ENCODE measurements at regions not wholly inside any gene's neighbourhood (a gene's known extent, or its start where the extent isn't known, plus 50 kb on each side); places are given as distances from the start of the nearest gene placed in this dataset.

- DNase-seq (ENCODE audit: low read depth) = no peak
These were observed 133.4 kb downstream of the ATG4C start for GRCh38 chr1:62917314-62917713.

DNA sequence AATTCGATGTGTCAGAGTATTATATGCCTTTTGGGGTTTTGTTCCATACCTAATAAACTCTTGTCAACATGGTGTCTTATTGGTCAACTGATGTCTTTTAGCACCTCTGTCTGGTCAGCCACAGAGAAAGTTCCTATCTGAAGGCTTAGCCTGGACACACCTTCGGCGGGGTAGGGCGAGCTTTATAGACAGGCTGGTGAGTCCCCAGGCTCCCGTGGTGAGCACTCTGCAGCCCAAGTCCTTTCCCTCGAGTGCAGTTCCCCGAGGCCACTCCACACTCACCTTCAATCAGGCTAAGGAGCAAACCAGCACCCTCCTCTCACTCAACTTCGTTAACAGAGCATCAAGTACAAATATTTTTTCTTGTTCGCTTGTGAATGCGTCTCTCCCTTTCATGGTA, 133.9 kb downstream of the ATG4C start:
- DNase-seq (ENCODE audit: low read depth) = no peak

- DNase-seq (ENCODE audit: low read depth) = no peak
These were observed 134.8 kb downstream of the ATG4C start for GRCh38 chr1:62918700-62919099.

DNA sequence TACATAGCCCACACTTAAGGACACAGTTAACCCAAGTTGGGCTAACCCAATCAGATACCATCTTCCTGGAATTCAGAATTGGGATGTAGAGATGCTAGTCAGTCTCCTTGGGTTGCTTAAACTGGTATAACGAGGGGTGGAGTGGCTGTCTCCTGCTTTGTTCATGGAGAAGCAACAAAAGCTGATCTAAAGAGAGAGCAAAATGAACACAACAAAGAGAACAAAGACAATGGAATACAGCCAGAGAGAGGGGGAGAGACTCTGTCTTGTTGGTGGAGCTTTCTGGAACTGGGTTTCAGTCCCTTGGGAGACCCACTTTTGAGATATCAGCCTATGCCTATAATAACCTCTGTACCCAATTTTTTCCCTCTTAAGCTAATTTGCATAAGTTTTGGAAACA, 138.1 kb downstream of the ATG4C start:
- no peak for DNase-seq (ENCODE audit: low read depth)

- DNase-seq (ENCODE audit: low read depth) = no peak
These were observed 141.3 kb downstream of the ATG4C start for GRCh38 chr1:62924983-62925790.

DNA sequence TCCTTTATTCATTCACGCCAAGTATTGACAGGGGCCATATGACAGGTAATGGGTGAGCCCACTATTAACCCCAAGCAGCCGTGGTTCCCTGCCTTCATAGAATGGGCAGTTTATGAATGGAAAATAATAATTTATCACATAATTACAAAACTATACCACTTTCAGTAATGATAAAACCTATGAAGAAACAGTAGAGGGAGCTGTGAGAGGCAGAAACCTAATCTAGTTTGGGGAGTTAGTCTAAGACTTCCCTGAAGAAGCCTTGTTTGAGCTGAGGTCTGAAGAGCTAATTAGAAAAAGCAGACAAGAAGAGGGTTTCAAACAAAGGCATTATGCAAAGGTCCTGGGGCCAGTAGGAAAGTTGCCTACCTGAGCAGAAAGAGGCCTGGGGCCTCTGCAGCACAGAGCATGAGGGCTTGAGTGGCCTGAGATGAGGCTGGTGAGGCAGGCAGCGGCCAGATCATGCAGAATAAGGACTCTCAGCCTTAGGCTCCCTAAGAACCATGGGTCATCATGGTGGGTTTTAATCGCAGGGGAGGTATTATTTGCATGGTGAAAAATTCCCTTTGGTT, 142.8 kb downstream of the ATG4C start:
- no peak for DNase-seq (ENCODE audit: low read depth)

GRCh38 chr1:62928885-62929284, 145.0 kb downstream of the ATG4C start:
- no peak for DNase-seq (ENCODE audit: low read depth)

GRCh38 chr1:62937634-62938296, 153.8 kb downstream of the ATG4C start:
- no peak for DNase-seq (ENCODE audit: low read depth)

GRCh38 chr1:62941780-62942179, 157.8 kb downstream of the ATG4C start:
- DNase-seq (ENCODE audit: low read depth) = no peak

DNA sequence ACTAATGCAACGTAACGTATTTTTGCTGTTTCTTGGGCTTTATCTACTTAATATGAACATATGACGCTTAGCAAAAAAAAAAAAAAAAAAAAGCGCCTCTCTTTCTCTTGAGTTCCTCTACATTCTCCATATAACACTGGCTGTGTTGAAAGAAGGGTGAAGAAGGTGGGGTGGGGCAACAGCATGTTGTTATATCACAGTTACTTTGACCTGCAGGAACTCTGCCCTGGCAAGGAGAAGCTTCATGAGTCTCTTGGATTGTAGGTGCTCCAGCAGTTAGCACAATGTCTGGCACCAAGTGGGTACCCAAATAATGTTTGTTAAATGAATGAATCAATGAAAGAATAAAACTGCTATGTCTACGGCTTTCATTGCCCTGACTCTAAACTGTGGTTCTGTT, 162.6 kb downstream of the ATG4C start:
- DNase-seq (ENCODE audit: low read depth) = no peak

GRCh38 chr1:62951428-62951827, 167.5 kb downstream of the ATG4C start:
- DNase-seq (ENCODE audit: low read depth) = no peak

DNA sequence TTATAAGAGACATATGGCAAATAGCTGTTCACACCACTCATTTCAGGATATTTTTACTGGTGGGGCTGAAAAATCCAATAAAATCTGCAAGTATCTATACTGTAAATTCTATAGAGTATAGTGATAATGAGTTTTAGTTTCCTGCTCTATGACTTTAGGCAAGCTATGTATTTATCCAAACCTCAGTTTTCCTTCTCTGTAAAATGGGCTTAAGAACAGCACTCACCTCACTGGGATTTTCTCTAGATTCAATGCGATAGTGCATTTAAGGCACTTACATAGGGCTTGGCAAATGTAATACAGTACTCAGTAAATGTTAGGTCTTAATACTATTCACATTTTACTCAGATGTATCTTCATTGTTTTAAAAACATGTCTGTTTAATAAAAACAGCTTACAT, 168.7 kb downstream of the ATG4C start:
- DNase-seq (ENCODE audit: low read depth) = no peak

DNA sequence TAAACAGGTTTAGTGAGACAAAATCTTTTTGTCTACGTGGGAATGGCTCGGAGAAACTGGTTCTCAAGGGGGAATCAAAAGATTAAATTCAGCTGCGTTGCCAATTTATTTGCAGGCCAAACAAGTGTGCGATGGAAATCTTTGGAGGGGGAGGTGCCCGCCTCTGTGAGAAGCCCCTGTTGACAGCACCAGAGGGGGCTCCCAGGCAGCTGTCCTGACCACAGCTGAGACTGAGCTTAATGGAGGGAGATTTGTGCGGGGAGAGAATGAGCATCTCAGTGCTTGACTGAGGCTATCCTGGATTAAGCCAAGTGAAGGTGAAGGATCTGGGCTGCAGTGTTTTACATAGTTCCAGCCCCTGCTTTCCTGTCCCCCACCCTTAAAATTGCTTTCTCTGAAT, 169.7 kb downstream of the ATG4C start:
- DNase-seq (ENCODE audit: low read depth) = no peak

DNA sequence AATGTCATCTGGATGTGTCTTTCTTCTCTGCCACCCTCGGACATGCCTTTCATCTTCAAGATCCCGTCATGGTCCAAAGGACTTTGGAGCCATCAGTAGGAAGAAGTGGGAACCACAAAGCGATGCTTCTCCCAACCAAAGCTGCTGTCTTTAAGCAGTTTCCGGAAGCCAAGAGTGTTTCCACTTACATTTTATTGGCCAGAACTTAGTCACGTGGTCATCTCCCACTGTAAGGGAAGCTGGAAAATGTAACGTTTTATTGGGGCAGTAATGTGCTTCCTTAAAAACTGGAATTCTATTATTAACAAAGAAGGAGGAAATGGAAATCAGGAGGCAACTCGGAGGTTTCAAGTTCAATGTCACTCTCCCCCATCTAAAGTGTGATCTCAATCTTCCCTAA, 170.8 kb downstream of the ATG4C start:
- no peak for DNase-seq (ENCODE audit: low read depth)

DNA sequence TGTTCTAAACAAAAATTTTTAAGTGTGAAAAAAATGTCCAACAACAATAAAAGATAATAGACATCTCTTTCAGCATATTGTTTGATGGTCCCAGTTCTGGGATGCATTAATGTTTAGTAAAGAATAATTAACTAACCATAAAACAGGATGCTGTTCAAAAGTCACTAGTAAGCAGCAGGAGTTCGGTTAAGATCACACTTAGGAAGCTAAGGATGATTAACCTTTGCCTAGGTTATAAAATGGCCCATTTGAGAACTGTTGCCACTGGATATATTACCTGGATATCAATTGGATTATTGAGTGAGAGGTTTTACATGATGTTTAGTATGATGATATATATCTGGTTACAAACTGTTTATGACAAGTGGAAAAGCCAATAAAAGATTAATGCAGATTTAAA, 171.7 kb downstream of the ATG4C start:
- no peak for DNase-seq (ENCODE audit: low read depth)

GRCh38 chr1:62962014-62962812, 178.3 kb downstream of the ATG4C start:
- DNase-seq (ENCODE audit: low read depth) = no peak

DNA sequence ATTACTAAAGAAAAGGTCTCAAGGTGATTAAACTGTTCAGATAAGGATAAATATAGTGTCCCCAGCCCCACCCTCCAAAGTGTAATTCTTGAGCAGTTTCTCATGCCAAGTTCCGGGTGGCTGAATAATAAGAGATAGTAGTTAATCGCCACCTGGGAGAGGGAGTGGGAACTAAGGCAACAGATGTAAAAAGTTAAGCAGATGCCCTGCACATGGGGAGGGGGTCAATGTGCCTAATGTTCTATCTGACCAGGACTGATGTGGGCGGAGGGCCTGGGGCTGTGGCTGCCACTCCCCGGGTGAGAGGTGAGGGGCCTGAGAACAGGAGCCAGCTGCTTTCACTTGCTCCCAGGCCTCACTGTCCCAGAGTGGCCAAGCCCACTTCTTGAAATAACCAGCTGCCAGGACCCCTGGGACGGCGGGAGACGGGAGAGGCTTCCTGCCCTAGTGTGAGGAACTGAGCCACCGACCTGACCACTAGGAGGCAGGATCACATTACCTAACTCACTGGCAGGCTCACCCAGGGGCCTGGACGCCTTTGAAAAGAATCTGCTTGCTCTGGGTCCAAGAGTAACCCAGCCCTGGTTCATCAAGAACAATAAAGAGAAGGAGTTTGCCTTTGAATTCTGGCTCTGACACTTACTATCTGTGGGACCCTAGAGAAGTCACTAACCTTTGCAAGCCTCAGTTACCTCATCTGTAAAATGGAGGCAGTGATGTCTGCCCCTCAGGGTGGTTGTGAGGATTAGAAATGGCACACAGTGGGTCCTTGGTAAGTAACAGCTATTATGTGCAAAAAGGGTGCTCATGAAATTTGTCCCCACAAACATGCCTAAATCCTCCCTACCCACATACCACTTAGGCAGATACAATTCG, 179.2 kb downstream of the ATG4C start:
- peak; percentile 10 for DNase-seq (ENCODE audit: low read depth)

DNA sequence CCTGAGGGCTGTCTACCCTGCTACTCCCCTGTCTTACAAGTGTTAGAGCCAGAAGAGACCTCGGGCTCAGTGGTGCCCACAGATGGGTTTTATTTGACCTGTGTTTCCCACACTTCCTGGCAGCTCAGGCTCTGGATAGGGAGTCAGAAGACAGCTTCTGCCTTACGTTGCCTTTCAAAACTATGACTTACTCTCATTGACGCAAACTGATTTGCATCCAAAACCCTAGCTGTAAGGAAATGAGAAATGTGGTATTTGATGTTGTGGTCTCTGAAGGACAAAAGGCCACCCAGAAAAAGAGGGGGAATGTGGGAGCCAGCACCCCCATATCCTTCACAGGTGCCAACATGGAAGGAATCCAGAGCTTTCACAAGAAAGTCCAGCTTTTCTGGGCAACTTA, 180.2 kb downstream of the ATG4C start:
- DNase-seq (ENCODE audit: low read depth) = no peak

- no peak for DNase-seq (ENCODE audit: low read depth)
These were observed 183.1 kb downstream of the ATG4C start for GRCh38 chr1:62967031-62967430.

DNA sequence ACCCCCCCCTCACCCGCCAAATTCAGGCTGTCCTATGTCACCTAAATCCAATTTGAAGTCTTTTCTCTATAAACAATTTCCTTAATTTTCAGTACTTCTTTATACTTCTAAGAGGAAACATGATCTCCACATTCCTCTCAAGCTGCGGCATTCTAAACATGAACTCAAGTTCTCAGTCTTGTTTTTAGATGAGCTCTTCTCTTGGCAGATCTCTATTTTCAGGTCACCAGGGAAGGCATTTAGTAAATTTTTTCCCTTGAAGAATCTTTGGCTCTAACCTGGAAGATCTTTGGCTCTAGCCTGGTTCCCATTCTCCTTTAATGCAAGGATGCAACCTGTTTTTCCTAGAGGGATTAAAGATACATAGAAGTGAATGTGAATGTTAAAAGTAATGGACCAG, 193.4 kb downstream of the ATG4C start:
- DNase-seq (ENCODE audit: low read depth) = no peak

DNA sequence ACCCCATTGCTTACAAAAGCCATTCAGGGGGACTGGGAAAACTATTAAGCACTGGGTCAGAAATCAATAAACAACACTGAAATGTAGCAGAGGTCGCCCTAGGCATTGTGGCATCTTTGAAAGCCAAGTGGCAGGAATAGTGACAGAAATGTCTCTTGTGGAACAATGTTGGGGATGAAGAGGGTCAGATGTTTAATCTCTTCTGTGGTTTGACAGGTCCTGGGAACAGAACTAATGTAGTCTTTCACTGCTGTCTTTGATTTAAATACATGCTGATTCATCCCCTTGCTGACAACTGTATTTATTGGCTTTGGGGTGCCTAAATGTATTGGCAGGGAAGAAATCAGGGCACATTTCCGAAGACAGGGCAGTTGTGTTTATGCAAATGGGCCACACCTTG, 194.8 kb downstream of the ATG4C start:
- DNase-seq (ENCODE audit: low read depth) = no peak

GRCh38 chr1:62981434-62981833, 197.5 kb downstream of the ATG4C start:
- no peak for DNase-seq (ENCODE audit: low read depth)

All from stromal cell of bone marrow (primary cell).